ENCODE measurements at regions not wholly inside any gene's neighbourhood (a gene's known extent, or its start where the extent isn't known, plus 50 kb on each side); places are given as distances from the start of the nearest gene placed in this dataset.

DNA sequence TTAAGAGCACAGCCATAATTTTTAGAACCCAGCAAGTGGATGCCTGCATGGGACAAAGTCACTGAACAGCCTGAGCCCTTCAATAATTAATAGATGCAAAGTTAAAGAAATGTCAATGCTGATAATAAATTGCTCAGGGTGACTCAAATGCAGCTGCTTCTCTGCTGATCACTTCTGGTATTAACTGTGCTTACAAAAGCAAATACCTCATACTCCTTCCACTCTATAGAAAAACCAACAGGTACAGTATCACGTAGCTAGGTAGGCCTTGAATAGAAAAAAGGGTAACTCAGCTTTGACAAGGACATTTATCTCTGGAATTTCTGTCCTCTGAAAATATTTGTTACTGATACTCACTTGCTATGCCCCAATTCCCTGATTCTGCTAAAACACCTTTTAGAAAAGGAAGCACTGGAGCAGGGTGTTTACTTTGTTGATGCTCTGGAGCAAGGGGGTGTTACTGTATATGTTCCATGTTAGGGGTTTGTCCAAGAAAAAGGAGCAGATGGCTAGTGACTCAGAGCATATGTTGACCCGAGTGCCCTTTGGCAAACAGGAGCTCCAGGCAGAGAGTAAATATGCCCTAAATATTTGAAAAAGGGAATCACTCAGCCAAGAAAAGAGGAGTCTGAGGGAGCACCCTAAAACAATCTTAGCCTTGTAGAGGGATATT is 59.1 kb upstream of the RTN4 start:
- peak overlapping the region in 1 of 2 donors; percentile 15 for H3K27ac ChIP-seq
- TF ChIP-seq, protein P1, sequence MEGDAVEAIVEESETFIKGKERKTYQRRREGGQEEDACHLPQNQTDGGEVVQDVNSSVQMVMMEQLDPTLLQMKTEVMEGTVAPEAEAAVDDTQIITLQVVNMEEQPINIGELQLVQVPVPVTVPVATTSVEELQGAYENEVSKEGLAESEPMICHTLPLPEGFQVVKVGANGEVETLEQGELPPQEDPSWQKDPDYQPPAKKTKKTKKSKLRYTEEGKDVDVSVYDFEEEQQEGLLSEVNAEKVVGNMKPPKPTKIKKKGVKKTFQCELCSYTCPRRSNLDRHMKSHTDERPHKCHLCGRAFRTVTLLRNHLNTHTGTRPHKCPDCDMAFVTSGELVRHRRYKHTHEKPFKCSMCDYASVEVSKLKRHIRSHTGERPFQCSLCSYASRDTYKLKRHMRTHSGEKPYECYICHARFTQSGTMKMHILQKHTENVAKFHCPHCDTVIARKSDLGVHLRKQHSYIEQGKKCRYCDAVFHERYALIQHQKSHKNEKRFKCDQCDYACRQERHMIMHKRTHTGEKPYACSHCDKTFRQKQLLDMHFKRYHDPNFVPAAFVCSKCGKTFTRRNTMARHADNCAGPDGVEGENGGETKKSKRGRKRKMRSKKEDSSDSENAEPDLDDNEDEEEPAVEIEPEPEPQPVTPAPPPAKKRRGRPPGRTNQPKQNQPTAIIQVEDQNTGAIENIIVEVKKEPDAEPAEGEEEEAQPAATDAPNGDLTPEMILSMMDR (IDR thresholded peaks at IDR 0.05): no peak
- H3K4me3 ChIP-seq: no peak overlapping the region
- DNase-seq (ENCODE audit: low spot score): no peak

DNA sequence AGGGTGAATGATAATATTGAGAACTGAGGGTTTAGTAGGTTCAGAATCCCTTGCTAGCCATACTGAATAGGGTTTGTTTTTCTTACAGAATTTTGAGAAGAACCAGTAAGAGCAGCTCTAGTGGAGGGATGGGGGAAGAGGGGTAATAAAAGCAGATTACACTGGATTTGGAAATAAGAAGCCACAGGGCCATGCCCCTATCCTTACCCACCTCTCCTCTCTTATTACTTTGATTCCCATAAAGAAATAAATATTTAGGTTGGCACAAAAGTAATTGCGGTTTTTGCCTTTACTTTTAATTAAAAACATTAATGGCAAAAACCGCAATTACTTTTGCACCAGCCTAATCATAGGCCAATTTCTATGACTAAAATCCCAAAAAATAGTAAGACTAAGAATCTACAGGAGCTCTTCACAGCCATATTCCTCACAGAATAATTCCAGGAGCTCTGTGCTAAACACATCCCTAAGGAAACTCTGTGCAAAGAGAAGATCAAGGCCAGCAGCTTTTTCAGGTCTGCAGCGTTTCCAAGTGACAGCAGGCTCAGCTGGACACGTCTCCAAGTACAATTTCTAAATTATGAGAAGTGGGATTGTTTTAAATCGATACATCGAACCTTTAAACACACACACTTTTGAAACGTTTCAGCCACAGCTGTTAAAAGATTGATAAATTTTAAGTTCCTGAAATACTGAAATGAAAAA is 58.4 kb upstream of the RTN4 start:
- Histone ChIP-seq H3K4me3 (no peak overlapping the region), H3K27ac (peak overlapping the region in 1 of 2 donors; percentile 69)
- TF ChIP-seq, protein P1 (IDR thresholded peaks at IDR 0.05): no peak
- DNase-seq (ENCODE audit: low spot score): no peak

DNA sequence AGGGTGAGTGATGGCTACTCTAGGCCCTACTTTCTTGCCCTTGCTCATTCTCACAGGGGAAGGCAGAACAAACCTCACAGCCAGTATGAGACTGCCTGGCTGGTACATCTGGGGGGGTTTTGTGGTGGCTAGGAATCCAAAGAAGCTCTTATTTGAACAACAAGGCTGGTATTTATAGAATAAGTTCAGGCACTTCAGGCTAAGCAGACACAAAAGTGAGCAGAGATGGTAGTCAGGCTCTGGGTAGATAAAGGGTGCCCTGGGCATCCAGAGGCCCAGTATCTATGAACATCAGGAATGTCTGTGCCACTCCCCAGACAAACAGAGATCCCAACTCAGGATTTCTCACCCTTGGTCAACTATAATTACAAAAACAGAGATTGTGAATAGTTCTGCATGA is 57.2 kb upstream of the RTN4 start:
- DNase-seq (ENCODE audit: low spot score): no peak
- TF ChIP-seq, protein P1 (IDR thresholded peaks at IDR 0.05): no peak
- no peak overlapping the region for H3K4me3 ChIP-seq
- peak overlapping the region in 1 of 2 donors; percentile 69 for H3K27ac ChIP-seq

DNA sequence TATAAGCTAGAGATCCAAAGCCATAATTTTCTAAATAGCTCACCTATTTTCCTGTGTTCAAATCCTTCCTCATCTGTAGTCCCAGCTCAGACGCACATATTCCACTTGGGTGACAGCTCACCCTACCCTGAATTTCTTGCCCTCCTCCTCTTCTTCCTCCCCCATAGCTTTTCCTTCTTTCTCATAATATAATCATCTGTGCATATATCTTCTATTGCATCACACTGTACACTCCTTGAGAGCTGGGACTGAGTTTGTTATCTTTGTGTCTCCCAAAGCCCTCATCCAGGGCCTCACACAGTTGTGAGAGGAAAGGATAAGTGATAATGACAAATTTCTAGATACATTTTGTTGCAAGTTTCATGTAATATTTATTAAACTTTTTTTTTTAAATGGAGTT is 55.9 kb upstream of the RTN4 start:
- TF ChIP-seq, protein P1 (IDR thresholded peaks at IDR 0.05): no peak
- H3K4me3 ChIP-seq: no peak overlapping the region
- no peak overlapping the region for H3K27ac ChIP-seq
- no peak for DNase-seq (ENCODE audit: low spot score)

DNA sequence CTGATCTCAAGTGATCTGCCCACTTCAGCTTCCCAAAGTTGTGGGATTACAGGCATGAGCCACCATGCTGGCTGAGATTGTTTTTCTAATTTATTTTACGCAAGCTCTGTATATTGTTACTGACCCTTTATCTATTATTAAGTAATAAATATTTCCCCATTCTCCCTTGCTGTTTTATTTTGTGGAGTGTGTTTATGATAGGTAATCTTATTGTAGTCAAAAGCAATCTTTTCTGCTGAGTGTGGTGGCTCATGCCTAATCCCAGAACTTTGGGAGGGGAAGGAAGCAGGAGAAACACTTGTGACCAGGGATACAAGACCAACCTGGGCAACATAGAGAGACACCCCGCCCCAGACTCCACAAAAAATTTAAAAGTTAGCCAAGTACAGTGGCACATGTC is 55.2 kb upstream of the RTN4 start:
- no peak overlapping the region for H3K27ac ChIP-seq
- no peak overlapping the region for H3K4me3 ChIP-seq
- no peak for DNase-seq (ENCODE audit: low spot score)
- TF ChIP-seq, protein P1 (IDR thresholded peaks at IDR 0.05): no peak

DNA sequence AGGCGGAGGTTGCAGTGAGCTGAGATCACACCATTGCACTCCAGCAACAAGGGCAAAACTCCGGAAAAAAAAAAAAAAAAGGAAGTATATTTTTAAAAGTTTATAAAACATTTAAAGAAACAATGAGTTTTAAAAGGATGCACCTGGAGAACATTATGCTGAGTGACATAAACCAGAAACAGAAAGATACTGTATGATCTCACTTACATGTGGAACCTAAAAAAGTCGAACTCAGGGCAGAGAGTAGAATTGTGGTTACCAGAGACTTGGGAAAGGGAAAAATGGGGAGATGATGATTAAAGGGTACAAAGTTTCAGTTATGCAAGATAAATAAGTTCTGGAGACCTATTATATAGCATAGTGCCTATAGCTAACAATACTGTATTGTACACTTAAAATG is 52.8 kb upstream of the RTN4 start:
- no peak for DNase-seq (ENCODE audit: low spot score)
- H3K4me3 ChIP-seq: no peak overlapping the region
- H3K27ac ChIP-seq: peak overlapping the region; percentile 72 to 90
- TF ChIP-seq, protein P1 (IDR thresholded peaks at IDR 0.05): no peak

All from coronary artery (tissue), 2 donors.